H9 (cell line): ENCODE measurements at regions not wholly inside any gene's neighbourhood (a gene's known extent, or its start where the extent isn't known, plus 50 kb on each side); places are given as distances from the start of the nearest gene placed in this dataset.

Experiments
- DNase-seq: peaks from one replicate; pipeline ENCODE4 v3.0.0-alpha.2; 2017
- H2AFZ ChIP-seq: one replicate; pipeline ENCODE4 v1.6.1; 2013; ENCODE audit warnings: mild to moderate bottlenecking, low read length, control low read depth, moderate library complexity
- H2AK5ac ChIP-seq: 2 replicates; pipeline ENCODE4 v1.6.1; 2013; ENCODE audit warnings: low read length, control low read depth, mixed read lengths; ENCODE audit not compliant: insufficient read length
- H2BK120ac ChIP-seq: one replicate; pipeline ENCODE4 v1.6.1; 2013; ENCODE audit warnings: low read depth, mild to moderate bottlenecking, low read length, control low read depth, inconsistent platforms; ENCODE audit not compliant: poor library complexity, severe bottlenecking
- H2BK12ac ChIP-seq: 2 replicates; pipeline ENCODE4 v1.6.1; 2013; ENCODE audit warnings: low read length, control low read depth, mixed read lengths, low read depth; ENCODE audit not compliant: insufficient read length
- H2BK15ac ChIP-seq: 2 replicates; pipeline ENCODE4 v1.6.1; 2013; ENCODE audit warnings: low read depth, low read length, control low read depth
- H2BK20ac ChIP-seq: one replicate; pipeline ENCODE4 v1.6.1; 2013; ENCODE audit warnings: low read depth, mild to moderate bottlenecking, low read length, control low read depth, inconsistent platforms; ENCODE audit not compliant: poor library complexity, severe bottlenecking
- H2BK5ac ChIP-seq: 2 replicates; pipeline ENCODE4 v1.6.1; 2013; ENCODE audit warnings: low read length, control low read depth, mixed read lengths; ENCODE audit not compliant: insufficient read length
- H3K14ac ChIP-seq: 2 replicates; pipeline ENCODE4 v1.6.1; 2013; ENCODE audit warnings: low read length, control low read depth; ENCODE audit not compliant: insufficient read depth
- H3K18ac ChIP-seq: 2 replicates; pipeline ENCODE4 v1.6.1; 2013; ENCODE audit warnings: low read depth, mild to moderate bottlenecking, mixed read lengths, low read length, control low read depth; ENCODE audit not compliant: insufficient read length
- H3K23ac ChIP-seq: 2 replicates; pipeline ENCODE4 v1.6.1; 2013; ENCODE audit warnings: low read length, control low read depth, mixed read lengths, low read depth; ENCODE audit not compliant: insufficient read length
- H3K23me2 ChIP-seq: 2 replicates; pipeline ENCODE4 v1.6.1; 2013; ENCODE audit warnings: low read depth, mild to moderate bottlenecking, mixed read lengths, low read length, control low read depth; ENCODE audit not compliant: insufficient read length, poor library complexity, severe bottlenecking
- H3K27ac ChIP-seq: 2 replicates; pipeline ENCODE4 v1.5.1; 2013; ENCODE audit warnings: low read length, control low read depth, mixed read lengths, low read depth; ENCODE audit not compliant: insufficient read length
- H3K27me3 ChIP-seq: 2 replicates; pipeline ENCODE4 v1.6.1; 2013; ENCODE audit warnings: low read length, control low read depth, inconsistent platforms; ENCODE audit not compliant: insufficient read depth
- H3K4ac ChIP-seq: 2 replicates; pipeline ENCODE4 v1.6.1; 2013; ENCODE audit warnings: low read depth, mild to moderate bottlenecking, control low read depth, inconsistent platforms, low read length, moderate library complexity
- H3K4me1 ChIP-seq: 2 replicates; pipeline ENCODE4 v1.6.1; 2013; ENCODE audit warnings: low read length, control low read depth, inconsistent platforms; ENCODE audit not compliant: insufficient read depth
- H3K4me2 ChIP-seq: 2 replicates; pipeline ENCODE4 v1.6.1; 2013; ENCODE audit warnings: low read length, control low read depth, mixed read lengths; ENCODE audit not compliant: insufficient read length, insufficient read depth
- H3K56ac ChIP-seq: 2 replicates; pipeline ENCODE4 v1.6.1; 2013; ENCODE audit warnings: low read depth, mild to moderate bottlenecking, mixed read lengths, low read length, control low read depth; ENCODE audit not compliant: insufficient read length
- H3K79me1 ChIP-seq: 2 replicates; pipeline ENCODE4 v1.6.1; 2013; ENCODE audit warnings: low read depth, mild to moderate bottlenecking, moderate library complexity, low read length, control low read depth, inconsistent platforms; ENCODE audit not compliant: insufficient read depth, poor library complexity, severe bottlenecking
- H3K79me2 ChIP-seq: 2 replicates; pipeline ENCODE4 v1.6.1; 2013; ENCODE audit warnings: low read length, control low read depth, inconsistent platforms; ENCODE audit not compliant: insufficient read depth
- H3K9ac ChIP-seq: 2 replicates; pipeline ENCODE4 v1.6.1; 2013; ENCODE audit warnings: low read length, control low read depth, mixed read lengths; ENCODE audit not compliant: insufficient read length; ENCODE audit errors: extremely low read depth
- H3K9me3 ChIP-seq: one replicate; pipeline ENCODE4 v1.6.1; 2013; ENCODE audit warnings: low read depth, low read length, inconsistent platforms; ENCODE audit not compliant: control insufficient read depth
- H3T11ph ChIP-seq: one replicate; pipeline ENCODE4 v1.6.1; 2013; ENCODE audit warnings: mild to moderate bottlenecking, low read length, control low read depth, inconsistent platforms
- H4K20me1 ChIP-seq: one replicate; pipeline ENCODE4 v1.6.1; 2013; ENCODE audit not compliant: control insufficient read depth, insufficient read length, insufficient read depth
- H4K5ac ChIP-seq: 2 replicates; pipeline ENCODE4 v1.6.1; 2013; ENCODE audit warnings: low read depth, mild to moderate bottlenecking, mixed read lengths, low read length, control low read depth; ENCODE audit not compliant: insufficient read length
- H4K8ac ChIP-seq: replicated peaks from 2 replicates; pipeline ENCODE4 v1.6.1; 2013; ENCODE audit warnings: low read length, control low read depth, mixed read lengths, low read depth; ENCODE audit not compliant: insufficient read length
- H4K91ac ChIP-seq: 2 replicates; pipeline ENCODE4 v1.6.1; 2013; ENCODE audit warnings: low read depth, mild to moderate bottlenecking, moderate library complexity, mixed read lengths, low read length, control low read depth; ENCODE audit not compliant: insufficient read length
- H3K27ac Mint-ChIP-seq, 3 experiments: 2 replicates in 2 of 3; 3 replicates in 1 of 3; pipeline ENCODE4 v1.8.0; 2020 to 2021; ENCODE audit warnings: mixed read lengths in 3 of 3, mild to moderate bottlenecking in 1 of 3, moderate library complexity in 1 of 3
- H3K27me3 Mint-ChIP-seq: 2 replicates; pipeline ENCODE4 v1.8.0; 2021; ENCODE audit warnings: low read depth, mild to moderate bottlenecking, moderate library complexity, mixed read lengths
- H3K36me3 Mint-ChIP-seq, 3 experiments: 2 replicates in 2 of 3; 3 replicates in 1 of 3; pipeline ENCODE4 v1.8.0; 2020 to 2021; ENCODE audit warnings: low read depth in 3 of 3, mixed read lengths in 3 of 3; ENCODE audit not compliant: insufficient read depth in 1 of 3
- H3K4me1 Mint-ChIP-seq, 2 experiments: 2 replicates each; pipeline ENCODE4 v1.8.0; 2020; ENCODE audit warnings: mixed read lengths in 2 of 2
- H3K4me3 Mint-ChIP-seq, 2 experiments: 2 replicates in 1 of 2; 3 replicates in 1 of 2; pipeline ENCODE4 v1.8.0; 2020 to 2021; ENCODE audit warnings: mild to moderate bottlenecking in 2 of 2, mixed read lengths in 2 of 2, moderate library complexity in 1 of 2
- H3K9me3 Mint-ChIP-seq, 2 experiments: 2 replicates in 1 of 2; 3 replicates in 1 of 2; pipeline ENCODE4 v1.8.0; 2020; ENCODE audit warnings: mild to moderate bottlenecking in 2 of 2, mixed read lengths in 2 of 2, moderate library complexity in 1 of 2
- CTCF ChIP-seq: fragments of 200-600 bp; sonication (generic); conservative IDR thresholded peaks from 3 replicates; pipeline ENCODE4 v1.8.0; 2021; ENCODE audit warnings: antibody characterized with exemption, mild to moderate bottlenecking

- Histone ChIP-seq H3K4me2 (no peak overlapping the region), H3K56ac (no peak overlapping the region), H3K4me1 (no peaks in the 10 kb centered on the region), H4K8ac (no peak overlapping the region), H2BK12ac (no peak overlapping the region), H4K20me1 (no peaks in the 10 kb centered on the region), H3K27ac (no peak overlapping the region), H3K27me3 (no peaks in the 10 kb centered on the region), H3K79me1 (no peaks in the 10 kb centered on the region), H3K9me3 (peaks cover 30% of the 10 kb centered on the region), H2AFZ (no peak overlapping the region), H2BK20ac (no peak overlapping the region), H3K14ac (no peak overlapping the region), H2BK120ac (no peak overlapping the region), H3K4ac (no peak overlapping the region), H2BK15ac (no peak overlapping the region), H4K5ac (no peak overlapping the region), H3T11ph (no peak overlapping the region), H2AK5ac (no peak overlapping the region), H3K79me2 (no peaks in the 10 kb centered on the region), H3K18ac (no peak overlapping the region), H3K9ac (no peak overlapping the region), H2BK5ac (no peak overlapping the region), H3K23me2 (no peaks in the 10 kb centered on the region), H4K91ac (no peak overlapping the region), H3K23ac (no peak overlapping the region)
- no peaks in the 10 kb centered on the region; the same call in 1 of the 2 replicates for H3K27me3 Mint-ChIP-seq
- DNase-seq = no peak
- H3K27ac Mint-ChIP-seq = no peak overlapping the region
- no peak overlapping the region for H3K4me3 Mint-ChIP-seq
- H3K4me1 Mint-ChIP-seq = no peaks in the 10 kb centered on the region
- peaks cover 76 to 84% of the 10 kb centered on the region in 2 experiments for H3K9me3 Mint-ChIP-seq
- no peak for TF ChIP-seq CTCF
- H3K36me3 Mint-ChIP-seq = peaks cover 2 to 17% (median 7%) of the 10 kb centered on the region in 3 experiments; a peak in 6 of 7 replicates
These were observed 99.5 kb upstream of the ITM2A start for GRCh38 chrX:79466636-79467035.
